GM23248 (cell line): ENCODE measurements at regions not wholly inside any gene's neighbourhood (a gene's known extent, or its start where the extent isn't known, plus 50 kb on each side); places are given as distances from the start of the nearest gene placed in this dataset.

Experiments
- EZH2 ChIP-seq: fragments of 200-600 bp; sonication (generic); IDR thresholded peaks from 2 replicates; pipeline ENCODE4 v1.6.1; 2018; ENCODE audit warnings: antibody characterized with exemption, mild to moderate bottlenecking; ENCODE audit not compliant: insufficient read depth, poor library complexity, severe bottlenecking
- EZH2phosphoT487 ChIP-seq: fragments of 200-600 bp; sonication (generic); IDR thresholded peaks from 2 replicates; pipeline ENCODE4 v1.6.1; 2018; ENCODE audit warnings: antibody characterized with exemption, moderate library complexity, mild to moderate bottlenecking, low read depth; ENCODE audit not compliant: insufficient read depth

DNA sequence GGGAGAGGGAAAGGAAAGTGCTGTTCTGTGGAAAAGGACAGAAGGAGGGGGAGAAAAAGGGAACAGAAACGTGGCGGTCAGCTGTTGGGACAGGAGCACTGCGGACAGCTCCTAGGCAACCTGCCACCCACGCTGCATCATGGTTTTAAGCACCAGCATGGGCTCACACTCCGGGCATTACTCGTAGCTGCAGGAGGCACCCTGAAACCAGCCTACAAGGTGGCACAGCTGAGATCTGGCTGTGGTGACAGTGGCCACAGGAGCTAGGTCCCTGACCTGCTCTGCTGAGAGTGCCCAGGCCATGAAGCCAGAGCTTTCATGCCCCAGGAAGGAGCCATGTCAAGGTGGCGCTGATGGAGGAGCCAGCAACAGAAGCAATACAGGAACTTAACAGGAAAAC, 161.4 kb upstream of the ST8SIA2 start:
- TF ChIP-seq EZH2 (no peak), EZH2phosphoT487 (no peak)
